H1 (cell line): ENCODE measurements at regions not wholly inside any gene's neighbourhood (a gene's known extent, or its start where the extent isn't known, plus 50 kb on each side); places are given as distances from the start of the nearest gene placed in this dataset.

Experiments used
- CTCF ChIA-PET: fragments of 300-600 bp; sonication (Branson Sonifier 250); formaldehyde crosslinking; loops from one replicate; lab custom pipeline; 2021; ENCODE audit not compliant: partially characterized antibody; lab: Charles Lee
- POLR2A ChIA-PET: fragments of 300-600 bp; sonication (Branson Sonifier 250); formaldehyde crosslinking; loops from one replicate; lab custom pipeline; 2021; ENCODE audit warnings: inconsistent platforms; ENCODE audit not compliant: partially characterized antibody; lab: Charles Lee
- DNase-seq, 2 experiments: peaks; one replicate each; pipeline versions ENCODE4 v3.0.0 to v3.0.0-alpha.2; 2010 to 2022; ENCODE audit warnings: low spot score in 2 of 2, low read depth in 1 of 2, mixed read lengths in 1 of 2
- FAIRE-seq: peaks from 2 replicates; lab custom pipeline; 2011; peaks lifted over from hg19 to GRCh38; lab: Jason Lieb, UNC
- H2AFZ ChIP-seq: 2 replicates; pipeline ENCODE4 v1.8.1; 2012; ENCODE audit warnings: low read length, inconsistent platforms
- H2AK5ac ChIP-seq: 2 replicates; pipeline ENCODE4 v1.6.1; 2013; ENCODE audit warnings: low read depth, low read length
- H2BK120ac ChIP-seq: replicated peaks from 2 replicates; pipeline ENCODE3; 2013; ENCODE audit warnings: low read depth, low read length, inconsistent platforms
- H2BK12ac ChIP-seq: 2 replicates; pipeline ENCODE4 v1.6.1; 2013; ENCODE audit warnings: low read depth, low read length
- H2BK15ac ChIP-seq: 2 replicates; pipeline ENCODE4 v1.6.1; 2013; ENCODE audit warnings: low read length
- H2BK20ac ChIP-seq: 2 replicates; pipeline ENCODE4 v1.6.1; 2013; ENCODE audit warnings: low read length
- H2BK5ac ChIP-seq: 2 replicates; pipeline ENCODE4 v1.6.1; 2013; ENCODE audit warnings: low read depth, low read length
- H3K14ac ChIP-seq: 2 replicates; pipeline ENCODE4 v1.6.1; 2013; ENCODE audit warnings: inconsistent platforms; ENCODE audit not compliant: insufficient read length
- H3K18ac ChIP-seq: 2 replicates; pipeline ENCODE4 v1.6.1; 2013; ENCODE audit warnings: low read length; ENCODE audit errors: extremely low read depth
- H3K23ac ChIP-seq: 2 replicates; pipeline ENCODE4 v1.6.1; 2013; ENCODE audit warnings: inconsistent platforms; ENCODE audit not compliant: insufficient read length
- H3K23me2 ChIP-seq: 2 replicates; pipeline ENCODE4 v1.6.1; 2013; ENCODE audit warnings: low read depth, low read length
- H3K27ac ChIP-seq: 2 replicates; pipeline ENCODE4 v1.6.1; 2011; ENCODE audit warnings: low read depth, low read length, inconsistent platforms
- H3K27me3 ChIP-seq, 4 experiments: replicated peaks in 1 of 4; 1 replicate in 1 of 4; 2 replicates in 3 of 4; pipeline versions ENCODE4 v1.6.1 to v1.8.1; 2011 to 2013; ENCODE audit warnings: low read length in 3 of 4, mild to moderate bottlenecking in 3 of 4, inconsistent platforms in 2 of 4, mixed read lengths in 2 of 4, moderate library complexity in 1 of 4; ENCODE audit not compliant: control insufficient read depth in 3 of 4, insufficient read depth in 3 of 4; ENCODE audit errors: extremely low read depth in 1 of 4
- H3K36me3 ChIP-seq, 4 experiments: 2 replicates each; pipeline versions ENCODE4 v1.6.1 to v1.8.1; 2011 to 2013; ENCODE audit warnings: mild to moderate bottlenecking in 4 of 4, low read length in 3 of 4, moderate library complexity in 2 of 4, control low read depth in 1 of 4, inconsistent platforms in 1 of 4; ENCODE audit not compliant: insufficient read depth in 4 of 4, control insufficient read depth in 2 of 4
- H3K4ac ChIP-seq: replicated peaks from 2 replicates; pipeline ENCODE3; 2013; ENCODE audit warnings: low read length, low read depth, mixed read lengths, inconsistent platforms; ENCODE audit not compliant: insufficient read length
- H3K4me1 ChIP-seq, 4 experiments: replicated peaks in 1 of 4; 1 replicate in 1 of 4; 2 replicates in 3 of 4; pipeline versions ENCODE4 v1.6.1 to v1.8.1; 2011 to 2013; ENCODE audit warnings: low read length in 3 of 4, inconsistent platforms in 2 of 4, mixed read lengths in 1 of 4; ENCODE audit not compliant: insufficient read depth in 4 of 4, control insufficient read depth in 3 of 4
- H3K4me2 ChIP-seq, 2 experiments: 2 replicates each; pipeline versions ENCODE4 v1.6.1 to v1.8.1; 2011 to 2013; ENCODE audit warnings: low read depth in 2 of 2, low read length in 2 of 2, control low read depth in 1 of 2, inconsistent platforms in 1 of 2, mild to moderate bottlenecking in 1 of 2; ENCODE audit not compliant: insufficient read depth in 1 of 2
- H3K4me3 ChIP-seq, 4 experiments: fragments of 200-600, 300-600 bp in 1 of 4; sonication (generic), shearing (Covaris generic), sonication (Bioruptor Twin) in 1 of 4; 2 replicates each; pipeline versions ENCODE4 v1.5.1 to v1.8.1; 2011 to 2016; ENCODE audit warnings: low read length in 4 of 4, low read depth in 3 of 4, control low read depth in 2 of 4, inconsistent platforms in 2 of 4, mild to moderate bottlenecking in 2 of 4, mixed read lengths in 1 of 4, moderate library complexity in 1 of 4; ENCODE audit not compliant: insufficient read depth in 2 of 4; ENCODE audit errors: extremely low read depth in 1 of 4
- H3K56ac ChIP-seq: replicated peaks from 2 replicates; pipeline ENCODE3; 2013; ENCODE audit warnings: low read depth, mild to moderate bottlenecking, mixed read lengths, low read length, inconsistent platforms; ENCODE audit not compliant: insufficient read length
- H3K79me1 ChIP-seq: 2 replicates; pipeline ENCODE4 v1.6.1; 2013; ENCODE audit warnings: low read depth, low read length, control low read depth
- H3K79me2 ChIP-seq, 2 experiments: 2 replicates each; pipeline versions ENCODE4 v1.6.1 to v1.8.1; 2012 to 2013; ENCODE audit warnings: low read length in 2 of 2, mild to moderate bottlenecking in 2 of 2, inconsistent platforms in 1 of 2; ENCODE audit not compliant: insufficient read depth in 2 of 2, control insufficient read depth in 1 of 2
- H3K9ac ChIP-seq, 4 experiments: replicated peaks in 1 of 4; 1 replicate in 1 of 4; 2 replicates in 3 of 4; pipeline versions ENCODE4 v1.6.1 to v1.8.1; 2011 to 2013; ENCODE audit warnings: low read depth in 3 of 4, low read length in 3 of 4, control low read depth in 2 of 4, mild to moderate bottlenecking in 2 of 4, moderate library complexity in 2 of 4, inconsistent platforms in 1 of 4; ENCODE audit errors: extremely low read depth in 1 of 4
- H3K9me3 ChIP-seq, 2 experiments: 2 replicates each; pipeline versions ENCODE4 v1.6.1 to v1.8.1; 2012 to 2013; ENCODE audit warnings: mild to moderate bottlenecking in 2 of 2, moderate library complexity in 2 of 2, control low read depth in 1 of 2, inconsistent platforms in 1 of 2, low read depth in 1 of 2, low read length in 1 of 2, mixed read lengths in 1 of 2; ENCODE audit not compliant: insufficient read depth in 2 of 2
- H4K20me1 ChIP-seq, 2 experiments: replicated peaks in 1 of 2; 2 replicates each; pipeline versions ENCODE3 to v1.8.1; 2011 to 2013; ENCODE audit warnings: inconsistent platforms in 2 of 2, low read length in 2 of 2, mild to moderate bottlenecking in 1 of 2; ENCODE audit not compliant: insufficient read depth in 2 of 2, control insufficient read depth in 1 of 2
- H4K5ac ChIP-seq: 2 replicates; pipeline ENCODE4 v1.6.1; 2013; ENCODE audit warnings: low read length, low read depth, mixed read lengths, inconsistent platforms; ENCODE audit not compliant: insufficient read length
- H4K8ac ChIP-seq: 2 replicates; pipeline ENCODE4 v1.8.0; 2013; ENCODE audit warnings: mild to moderate bottlenecking, moderate library complexity, low read length, inconsistent platforms; ENCODE audit not compliant: insufficient read depth; ENCODE audit errors: extremely low read depth
- H4K91ac ChIP-seq: replicated peaks from 2 replicates; pipeline ENCODE3; 2013; ENCODE audit warnings: low read length, mixed read lengths, inconsistent platforms; ENCODE audit not compliant: insufficient read length
- BACH1 ChIP-seq: IDR thresholded peaks from 2 replicates; pipeline ENCODE4 v1.6.1; 2012; ENCODE audit warnings: low read length, improper control_type of control experiment
- CEBPB ChIP-seq: IDR thresholded peaks from 2 replicates; pipeline ENCODE4 v1.6.1; 2012; ENCODE audit warnings: low read depth, low read length
- EGR1 ChIP-seq: IDR thresholded peaks from 2 replicates; pipeline ENCODE4 v1.6.1; 2011; ENCODE audit warnings: low read depth, low read length, borderline replicate concordance
- GTF2F1 ChIP-seq: IDR thresholded peaks from 2 replicates; pipeline ENCODE4 v1.6.1; 2012; ENCODE audit warnings: low read depth, low read length, improper control_type of control experiment, borderline replicate concordance
- NRF1 ChIP-seq: IDR thresholded peaks from 2 replicates; pipeline ENCODE4 v1.6.1; 2011; ENCODE audit warnings: mild to moderate bottlenecking, low read depth, low read length, improper control_type of control experiment
- SRF ChIP-seq: IDR thresholded peaks from 2 replicates; pipeline ENCODE4 v1.6.1; 2011; ENCODE audit warnings: mild to moderate bottlenecking, low read depth, low read length, moderate library complexity
- SUZ12 ChIP-seq: fragments of 200-600 bp; sonication (generic); IDR thresholded peaks from 2 replicates; pipeline ENCODE4 v1.6.1; 2012; ENCODE audit warnings: mild to moderate bottlenecking, inconsistent platforms, low read length, moderate library complexity, mixed read lengths
- TBP ChIP-seq: IDR thresholded peaks from 2 replicates; pipeline ENCODE4 v1.6.1; 2011; ENCODE audit warnings: low read depth, low read length, improper control_type of control experiment
- YY1 ChIP-seq: IDR thresholded peaks from 2 replicates; pipeline ENCODE4 v1.6.1; 2011; ENCODE audit warnings: low read depth, mild to moderate bottlenecking, low read length
- WGBS, 2 experiments: shearing (Covaris generic) in 1 of 2; methylation state at CpG; one replicate each; pipeline versions ENCODE4 v1.1.6 to v1.1.7; 2013 to 2015; ENCODE audit warnings: low lambda C conversion rate in 2 of 2, mixed read lengths in 2 of 2, inconsistent platforms in 1 of 2, low coverage in 1 of 2, missing lambda C conversion rate in 1 of 2; ENCODE audit not compliant: insufficient replicate concordance in 2 of 2, insufficient coverage in 1 of 2, insufficient read length in 1 of 2; ENCODE audit errors: extremely low coverage in 1 of 2, missing lambda C conversion rate in 1 of 2; 5-methylcytosine and 5-hydroxymethylcytosine counted together

DNA sequence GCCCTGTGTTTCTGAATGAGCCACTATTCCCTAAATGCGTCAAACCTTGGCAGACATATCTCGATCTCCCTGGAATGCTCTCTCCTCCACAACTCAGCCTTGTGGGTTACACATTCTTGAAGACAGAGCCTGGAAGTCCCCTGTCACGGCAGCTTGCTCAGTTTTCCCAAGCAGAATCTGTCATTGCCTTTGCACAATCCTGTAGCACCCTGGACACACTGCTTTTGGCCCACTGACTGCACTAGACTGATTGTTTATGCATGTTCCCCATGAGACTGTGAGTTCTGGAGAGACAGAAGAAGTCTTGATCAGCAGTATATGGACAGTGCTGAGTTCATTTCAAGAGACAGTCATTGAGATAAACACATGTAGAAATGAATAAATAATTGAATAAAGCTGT is 406.7 kb downstream of the CD83 start:
- Histone ChIP-seq H3K23ac (no peak overlapping the region), H3K14ac (no peak overlapping the region), H3K9ac (no peak overlapping the region), H2BK120ac (no peak overlapping the region), H3K4me3 (no peak overlapping the region), H3K27me3 (no peaks in the 10 kb centered on the region; a peak in 1 of 7 replicates), H4K91ac (no peak overlapping the region), H3K27ac (no peak overlapping the region), H3K18ac (no peak overlapping the region), H3K9me3 (no peaks in the 10 kb centered on the region; a peak in 1 of 4 replicates), H3K4me1 (no peaks in the 10 kb centered on the region), H2AFZ (no peak overlapping the region), H3K4me2 (no peak overlapping the region), H3K79me2 (no peaks in the 10 kb centered on the region), H4K5ac (no peak overlapping the region), H3K23me2 (no peaks in the 10 kb centered on the region), H3K36me3 (no peaks in the 10 kb centered on the region), H2BK12ac (no peak overlapping the region), H2BK15ac (no peak overlapping the region), H2BK5ac (no peak overlapping the region), H4K8ac (no peak overlapping the region), H3K79me1 (no peaks in the 10 kb centered on the region), H3K4ac (no peak overlapping the region), H2AK5ac (no peak overlapping the region), H2BK20ac (no peak overlapping the region), H3K56ac (no peak overlapping the region), H4K20me1 (no peaks in the 10 kb centered on the region)
- 82% methylated on average over 3 of the region's 3 CpGs; no CpG with 5 or more reads in 1 of the 2 experiments for WGBS, 2 experiments
- TF ChIP-seq YY1, result no peak
- no peak for TF ChIP-seq SRF
- TF ChIP-seq BACH1, result no peak
- TF ChIP-seq SUZ12, result no peak
- no peak for TF ChIP-seq TBP
- TF ChIP-seq EGR1, result no peak
- no peak for TF ChIP-seq NRF1
- TF ChIP-seq CEBPB, result no peak
- no peak for TF ChIP-seq GTF2F1
- DNase-seq (no peak), FAIRE-seq (no peak)
- ChIA-PET POLR2A (no interaction called here), CTCF (no interaction called here)
